H9 (cell line): ENCODE measurements at regions not wholly inside any gene's neighbourhood (a gene's known extent, or its start where the extent isn't known, plus 50 kb on each side); places are given as distances from the start of the nearest gene placed in this dataset.

ENCODE experiments used
- DNase-seq: peaks from one replicate; pipeline ENCODE4 v3.0.0-alpha.2; 2017
- H2AFZ ChIP-seq: one replicate; pipeline ENCODE4 v1.6.1; 2013; ENCODE audit warnings: mild to moderate bottlenecking, low read length, control low read depth, moderate library complexity
- H2AK5ac ChIP-seq: 2 replicates; pipeline ENCODE4 v1.6.1; 2013; ENCODE audit warnings: low read length, control low read depth, mixed read lengths; ENCODE audit not compliant: insufficient read length
- H2BK120ac ChIP-seq: one replicate; pipeline ENCODE4 v1.6.1; 2013; ENCODE audit warnings: low read depth, mild to moderate bottlenecking, low read length, control low read depth, inconsistent platforms; ENCODE audit not compliant: poor library complexity, severe bottlenecking
- H2BK12ac ChIP-seq: 2 replicates; pipeline ENCODE4 v1.6.1; 2013; ENCODE audit warnings: low read length, control low read depth, mixed read lengths, low read depth; ENCODE audit not compliant: insufficient read length
- H2BK15ac ChIP-seq: 2 replicates; pipeline ENCODE4 v1.6.1; 2013; ENCODE audit warnings: low read depth, low read length, control low read depth
- H2BK20ac ChIP-seq: one replicate; pipeline ENCODE4 v1.6.1; 2013; ENCODE audit warnings: low read depth, mild to moderate bottlenecking, low read length, control low read depth, inconsistent platforms; ENCODE audit not compliant: poor library complexity, severe bottlenecking
- H2BK5ac ChIP-seq: 2 replicates; pipeline ENCODE4 v1.6.1; 2013; ENCODE audit warnings: low read length, control low read depth, mixed read lengths; ENCODE audit not compliant: insufficient read length
- H3K14ac ChIP-seq: 2 replicates; pipeline ENCODE4 v1.6.1; 2013; ENCODE audit warnings: low read length, control low read depth; ENCODE audit not compliant: insufficient read depth
- H3K18ac ChIP-seq: 2 replicates; pipeline ENCODE4 v1.6.1; 2013; ENCODE audit warnings: low read depth, mild to moderate bottlenecking, mixed read lengths, low read length, control low read depth; ENCODE audit not compliant: insufficient read length
- H3K23ac ChIP-seq: 2 replicates; pipeline ENCODE4 v1.6.1; 2013; ENCODE audit warnings: low read length, control low read depth, mixed read lengths, low read depth; ENCODE audit not compliant: insufficient read length
- H3K23me2 ChIP-seq: 2 replicates; pipeline ENCODE4 v1.6.1; 2013; ENCODE audit warnings: low read depth, mild to moderate bottlenecking, mixed read lengths, low read length, control low read depth; ENCODE audit not compliant: insufficient read length, poor library complexity, severe bottlenecking
- H3K27ac ChIP-seq: 2 replicates; pipeline ENCODE4 v1.5.1; 2013; ENCODE audit warnings: low read length, control low read depth, mixed read lengths, low read depth; ENCODE audit not compliant: insufficient read length
- H3K27me3 ChIP-seq: 2 replicates; pipeline ENCODE4 v1.6.1; 2013; ENCODE audit warnings: low read length, control low read depth, inconsistent platforms; ENCODE audit not compliant: insufficient read depth
- H3K4ac ChIP-seq: 2 replicates; pipeline ENCODE4 v1.6.1; 2013; ENCODE audit warnings: low read depth, mild to moderate bottlenecking, control low read depth, inconsistent platforms, low read length, moderate library complexity
- H3K4me1 ChIP-seq: 2 replicates; pipeline ENCODE4 v1.6.1; 2013; ENCODE audit warnings: low read length, control low read depth, inconsistent platforms; ENCODE audit not compliant: insufficient read depth
- H3K4me2 ChIP-seq: 2 replicates; pipeline ENCODE4 v1.6.1; 2013; ENCODE audit warnings: low read length, control low read depth, mixed read lengths; ENCODE audit not compliant: insufficient read length, insufficient read depth
- H3K56ac ChIP-seq: 2 replicates; pipeline ENCODE4 v1.6.1; 2013; ENCODE audit warnings: low read depth, mild to moderate bottlenecking, mixed read lengths, low read length, control low read depth; ENCODE audit not compliant: insufficient read length
- H3K79me1 ChIP-seq: 2 replicates; pipeline ENCODE4 v1.6.1; 2013; ENCODE audit warnings: low read depth, mild to moderate bottlenecking, moderate library complexity, low read length, control low read depth, inconsistent platforms; ENCODE audit not compliant: insufficient read depth, poor library complexity, severe bottlenecking
- H3K79me2 ChIP-seq: 2 replicates; pipeline ENCODE4 v1.6.1; 2013; ENCODE audit warnings: low read length, control low read depth, inconsistent platforms; ENCODE audit not compliant: insufficient read depth
- H3K9ac ChIP-seq: 2 replicates; pipeline ENCODE4 v1.6.1; 2013; ENCODE audit warnings: low read length, control low read depth, mixed read lengths; ENCODE audit not compliant: insufficient read length; ENCODE audit errors: extremely low read depth
- H3K9me3 ChIP-seq: one replicate; pipeline ENCODE4 v1.6.1; 2013; ENCODE audit warnings: low read depth, low read length, inconsistent platforms; ENCODE audit not compliant: control insufficient read depth
- H3T11ph ChIP-seq: one replicate; pipeline ENCODE4 v1.6.1; 2013; ENCODE audit warnings: mild to moderate bottlenecking, low read length, control low read depth, inconsistent platforms
- H4K20me1 ChIP-seq: one replicate; pipeline ENCODE4 v1.6.1; 2013; ENCODE audit not compliant: control insufficient read depth, insufficient read length, insufficient read depth
- H4K5ac ChIP-seq: 2 replicates; pipeline ENCODE4 v1.6.1; 2013; ENCODE audit warnings: low read depth, mild to moderate bottlenecking, mixed read lengths, low read length, control low read depth; ENCODE audit not compliant: insufficient read length
- H4K8ac ChIP-seq: replicated peaks from 2 replicates; pipeline ENCODE4 v1.6.1; 2013; ENCODE audit warnings: low read length, control low read depth, mixed read lengths, low read depth; ENCODE audit not compliant: insufficient read length
- H4K91ac ChIP-seq: 2 replicates; pipeline ENCODE4 v1.6.1; 2013; ENCODE audit warnings: low read depth, mild to moderate bottlenecking, moderate library complexity, mixed read lengths, low read length, control low read depth; ENCODE audit not compliant: insufficient read length
- H3K27ac Mint-ChIP-seq, 3 experiments: 2 replicates in 2 of 3; 3 replicates in 1 of 3; pipeline ENCODE4 v1.8.0; 2020 to 2021; ENCODE audit warnings: mixed read lengths in 3 of 3, mild to moderate bottlenecking in 1 of 3, moderate library complexity in 1 of 3
- H3K27me3 Mint-ChIP-seq: 2 replicates; pipeline ENCODE4 v1.8.0; 2021; ENCODE audit warnings: low read depth, mild to moderate bottlenecking, moderate library complexity, mixed read lengths
- H3K36me3 Mint-ChIP-seq, 3 experiments: 2 replicates in 2 of 3; 3 replicates in 1 of 3; pipeline ENCODE4 v1.8.0; 2020 to 2021; ENCODE audit warnings: low read depth in 3 of 3, mixed read lengths in 3 of 3; ENCODE audit not compliant: insufficient read depth in 1 of 3
- H3K4me1 Mint-ChIP-seq, 2 experiments: 2 replicates each; pipeline ENCODE4 v1.8.0; 2020; ENCODE audit warnings: mixed read lengths in 2 of 2
- H3K4me3 Mint-ChIP-seq, 2 experiments: 2 replicates in 1 of 2; 3 replicates in 1 of 2; pipeline ENCODE4 v1.8.0; 2020 to 2021; ENCODE audit warnings: mild to moderate bottlenecking in 2 of 2, mixed read lengths in 2 of 2, moderate library complexity in 1 of 2
- H3K9me3 Mint-ChIP-seq, 2 experiments: 2 replicates in 1 of 2; 3 replicates in 1 of 2; pipeline ENCODE4 v1.8.0; 2020; ENCODE audit warnings: mild to moderate bottlenecking in 2 of 2, mixed read lengths in 2 of 2, moderate library complexity in 1 of 2
- CTCF ChIP-seq: fragments of 200-600 bp; sonication (generic); conservative IDR thresholded peaks from 3 replicates; pipeline ENCODE4 v1.8.0; 2021; ENCODE audit warnings: antibody characterized with exemption, mild to moderate bottlenecking
- WGBS: extraction: QIAGEN DNeasy Blood & Tissue Kit; methylation state at CpG from one replicate; pipeline ENCODE4 v1.1.7; 2013; ENCODE audit warnings: missing lambda C conversion rate, low lambda C conversion rate, mixed read lengths; ENCODE audit not compliant: insufficient read length; ENCODE audit errors: extremely low coverage; 5-methylcytosine and 5-hydroxymethylcytosine counted together

GRCh38 chr11:19567996-19568395, 144.6 kb upstream of the NAV2 start:
- DNase-seq, result no peak
- Histone ChIP-seq H4K20me1 (no peaks in the 10 kb centered on the region), H3K23ac (no peak overlapping the region), H2BK5ac (no peak overlapping the region), H2BK12ac (no peak overlapping the region), H3K79me2 (no peaks in the 10 kb centered on the region), H3K4me1 (no peaks in the 10 kb centered on the region), H3K9me3 (no peaks in the 10 kb centered on the region), H3K18ac (no peak overlapping the region), H2BK120ac (no peak overlapping the region), H3K4ac (no peak overlapping the region), H3K79me1 (no peaks in the 10 kb centered on the region), H2BK15ac (no peak overlapping the region), H4K91ac (no peak overlapping the region), H4K5ac (no peak overlapping the region), H3K9ac (no peak overlapping the region), H4K8ac (no peak overlapping the region), H2BK20ac (no peak overlapping the region), H3K56ac (no peak overlapping the region), H3K14ac (no peak overlapping the region), H3T11ph (no peak overlapping the region), H3K23me2 (no peaks in the 10 kb centered on the region), H3K4me2 (no peak overlapping the region), H2AFZ (no peak overlapping the region), H3K27ac (no peak overlapping the region), H3K27me3 (no peaks in the 10 kb centered on the region), H2AK5ac (no peak overlapping the region)
- WGBS, result no CpG with 5 or more reads among the region's 3 CpGs
- no peak overlapping the region for H3K4me3 Mint-ChIP-seq
- no peaks in the 10 kb centered on the region for H3K36me3 Mint-ChIP-seq
- H3K4me1 Mint-ChIP-seq, result peaks cover 0 to 13% of the 10 kb centered on the region in 2 experiments; a peak in 3 of 4 replicates
- H3K9me3 Mint-ChIP-seq, result no peaks in the 10 kb centered on the region; a peak in 1 of 5 replicates
- TF ChIP-seq CTCF, result no peak
- peaks cover 8% of the 10 kb centered on the region for H3K27me3 Mint-ChIP-seq
- no peak overlapping the region; a peak in 1 of 7 replicates for H3K27ac Mint-ChIP-seq
